GM12892 (cell line): ENCODE measurements at regions not wholly inside any gene's neighbourhood (a gene's known extent, or its start where the extent isn't known, plus 50 kb on each side); places are given as distances from the start of the nearest gene placed in this dataset.

Source experiments
- DNase-seq: peaks from one replicate; pipeline ENCODE4 v3.0.0; 2011; ENCODE audit not compliant: insufficient read length
- FAIRE-seq: peaks from 2 replicates; lab custom pipeline; 2011; peaks lifted over from hg19 to GRCh38; lab: Jason Lieb, UNC
- POLR2A ChIP-seq: IDR thresholded peaks from 2 replicates; pipeline ENCODE4 v1.6.1; 2011; ENCODE audit warnings: low read depth, low read length, control low read depth
- POLR2AphosphoS5 ChIP-seq: IDR thresholded peaks from 2 replicates; pipeline ENCODE4 v1.6.1; 2011; ENCODE audit warnings: low read depth, low read length, control low read depth
- TAF1 ChIP-seq: IDR thresholded peaks from 2 replicates; pipeline ENCODE4 v1.6.1; 2011; ENCODE audit warnings: low read depth, mild to moderate bottlenecking, control low read depth, low read length, borderline replicate concordance

DNA sequence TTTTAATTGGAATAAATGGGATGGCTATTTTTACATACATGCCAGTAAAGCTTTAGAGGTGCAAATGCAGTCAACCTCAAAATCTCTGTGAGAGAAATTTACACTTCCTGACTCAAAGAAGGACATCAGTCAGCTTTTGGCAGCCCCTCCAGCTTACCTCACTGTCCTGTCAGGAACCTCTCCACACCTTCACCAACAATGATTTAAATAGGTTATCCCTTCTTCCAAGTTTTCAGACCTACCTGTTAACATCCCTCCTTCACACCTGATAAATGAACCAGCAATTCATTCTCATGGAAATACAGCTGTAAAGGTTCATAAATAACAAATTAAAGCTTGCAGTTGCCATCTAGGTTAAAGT is 286.1 kb downstream of the SHOX2 start:
- DNase-seq (no peak), FAIRE-seq (no peak)
- TF ChIP-seq POLR2AphosphoS5 (no peak), TAF1 (no peak), POLR2A (no peak)

DNA sequence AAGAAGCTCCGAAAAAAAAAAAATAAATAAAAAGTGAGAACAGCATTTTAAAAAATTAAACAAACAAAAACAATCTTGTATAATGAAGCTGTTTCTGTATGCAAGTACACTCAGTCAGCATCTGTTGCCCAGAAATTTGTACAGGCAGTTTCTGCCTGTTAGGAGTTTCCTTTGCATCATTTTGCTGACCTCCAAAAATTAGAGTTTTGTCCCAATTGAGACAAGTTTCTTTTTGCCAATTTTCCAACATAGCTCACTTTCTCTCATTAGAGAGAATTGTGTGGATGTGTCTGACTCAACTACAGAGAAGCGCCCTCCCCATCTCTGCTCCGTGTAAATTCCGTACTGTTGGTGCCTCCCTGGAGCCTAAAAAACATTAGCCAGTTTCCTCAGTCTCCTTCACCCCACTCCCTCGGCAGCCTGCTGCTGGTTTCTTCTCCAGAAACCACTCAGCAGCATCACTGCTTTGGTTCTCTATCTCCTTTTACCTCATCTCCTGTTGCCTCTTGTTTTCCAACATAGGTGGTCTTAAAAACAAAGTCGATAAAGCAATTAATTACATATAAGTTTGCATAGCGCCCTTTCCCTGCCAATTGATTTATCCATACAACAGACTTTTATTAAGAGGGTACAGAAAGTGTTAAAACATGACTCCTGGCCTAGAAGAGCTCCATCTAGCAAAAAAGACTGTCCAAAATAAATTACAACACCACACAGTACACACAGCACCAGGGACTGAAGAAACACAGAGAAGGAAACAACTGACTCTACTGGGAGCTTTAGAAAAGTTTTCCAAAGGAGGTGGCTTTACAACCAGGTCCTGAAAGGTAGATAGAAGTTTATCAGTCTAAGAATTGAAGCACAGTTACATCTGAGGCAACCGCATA is 286.7 kb downstream of the SHOX2 start:
- FAIRE-seq (no peak), DNase-seq (no peak)
- no peak for TF ChIP-seq POLR2A
- TF ChIP-seq TAF1, result no peak
- TF ChIP-seq POLR2AphosphoS5, result no peak

DNA sequence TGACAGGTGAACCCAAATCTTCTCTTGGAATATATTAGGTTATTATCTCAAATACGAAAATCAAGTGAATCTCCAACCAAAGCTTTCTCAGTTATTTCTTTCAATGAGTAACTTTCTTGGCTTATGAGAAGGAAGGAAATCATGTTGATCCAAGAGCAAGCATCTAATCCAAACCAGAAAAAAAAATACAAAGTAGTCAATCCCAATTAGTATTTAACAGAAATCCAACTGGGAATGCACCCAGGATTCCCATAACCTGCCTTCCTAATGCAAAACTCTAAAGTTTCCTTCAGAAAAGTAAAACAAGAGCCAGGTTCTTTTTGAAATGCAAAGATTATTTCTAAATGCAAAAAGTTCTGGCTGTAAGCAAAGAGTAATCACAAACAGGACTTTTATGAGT is 289.3 kb downstream of the SHOX2 start:
- DNase-seq, result no peak
- TF ChIP-seq POLR2A (no peak), TAF1 (no peak), POLR2AphosphoS5 (no peak)
- no peak for FAIRE-seq

DNA sequence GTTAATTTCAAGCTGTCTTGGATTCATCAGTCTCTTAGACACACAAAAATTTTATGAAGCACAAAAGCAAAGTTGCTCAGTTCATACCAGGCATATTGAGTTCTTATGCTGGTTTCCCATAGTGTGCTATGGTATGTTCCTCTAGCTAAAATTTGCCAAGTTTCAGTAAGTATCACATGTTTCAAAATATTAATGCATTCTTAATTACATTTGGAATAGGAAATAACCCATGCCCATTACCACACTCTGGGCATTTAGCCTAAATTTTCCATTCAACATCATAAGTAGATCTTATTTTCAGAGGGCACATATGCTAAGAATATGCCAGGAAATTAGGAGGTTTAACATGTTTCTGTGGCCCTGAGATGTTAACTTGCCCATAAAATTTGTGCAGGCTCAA is 289.9 kb downstream of the SHOX2 start:
- DNase-seq, result no peak
- no peak for FAIRE-seq
- TF ChIP-seq POLR2A (no peak), TAF1 (no peak), POLR2AphosphoS5 (no peak)

DNA sequence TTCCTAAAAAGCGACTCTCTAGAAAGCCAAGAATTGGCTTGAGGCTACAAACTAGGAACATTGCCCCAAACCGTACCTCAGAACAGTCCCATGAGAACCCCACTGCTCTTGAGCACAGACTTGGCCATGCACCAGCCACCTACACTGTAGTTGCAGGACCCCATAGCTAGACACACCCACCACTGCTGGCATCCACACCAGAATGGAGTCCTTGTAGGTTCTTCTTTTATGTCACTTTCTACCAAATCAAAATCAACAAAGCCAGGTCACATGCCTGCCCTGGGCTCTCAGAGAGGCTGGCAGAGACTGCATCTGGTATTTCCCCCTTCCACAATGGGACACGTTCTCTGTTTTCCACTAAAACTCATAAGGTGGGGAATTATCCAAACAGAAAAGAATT is 290.5 kb downstream of the SHOX2 start:
- DNase-seq, result no peak
- TF ChIP-seq POLR2AphosphoS5 (no peak), POLR2A (no peak), TAF1 (no peak)
- no peak for FAIRE-seq

DNA sequence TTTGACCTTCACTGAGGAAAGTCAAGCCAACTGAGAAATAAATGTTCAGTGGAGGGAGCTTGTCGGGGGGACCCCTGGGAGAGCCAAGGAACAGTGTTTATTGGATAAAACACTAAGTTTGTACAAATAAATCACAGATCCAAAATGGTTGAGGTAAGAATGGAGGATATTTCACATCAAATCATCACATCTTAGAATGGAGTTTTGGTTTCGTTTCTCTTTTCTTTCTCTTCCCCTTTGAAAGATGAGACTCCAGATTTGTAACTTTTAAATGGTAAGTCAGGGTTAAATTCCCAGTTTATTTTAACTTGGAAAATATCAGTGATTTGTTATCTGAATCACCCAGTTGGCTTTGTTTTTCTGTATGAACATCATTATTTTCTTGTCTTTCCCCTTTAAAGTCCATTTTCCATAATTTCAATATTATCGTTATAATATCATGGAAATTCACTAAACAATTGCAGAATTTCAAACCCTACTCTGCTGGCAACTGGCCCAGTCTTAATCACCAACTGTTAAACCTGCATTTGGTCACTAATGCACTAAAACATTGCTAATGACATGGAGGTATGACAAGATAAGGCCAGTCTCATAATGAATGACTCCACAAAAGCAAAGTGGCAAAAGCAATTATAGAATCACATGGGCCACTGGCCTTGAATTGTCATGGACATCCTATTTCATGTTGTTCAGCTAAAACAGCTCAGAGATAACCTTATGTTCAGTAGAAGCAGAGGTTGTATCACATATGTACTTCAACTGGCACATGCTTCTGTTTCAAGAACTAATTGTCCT is 295.1 kb downstream of the SHOX2 start:
- no peak for DNase-seq
- FAIRE-seq, result no peak
- no peak for TF ChIP-seq POLR2A
- TF ChIP-seq TAF1, result no peak

DNA sequence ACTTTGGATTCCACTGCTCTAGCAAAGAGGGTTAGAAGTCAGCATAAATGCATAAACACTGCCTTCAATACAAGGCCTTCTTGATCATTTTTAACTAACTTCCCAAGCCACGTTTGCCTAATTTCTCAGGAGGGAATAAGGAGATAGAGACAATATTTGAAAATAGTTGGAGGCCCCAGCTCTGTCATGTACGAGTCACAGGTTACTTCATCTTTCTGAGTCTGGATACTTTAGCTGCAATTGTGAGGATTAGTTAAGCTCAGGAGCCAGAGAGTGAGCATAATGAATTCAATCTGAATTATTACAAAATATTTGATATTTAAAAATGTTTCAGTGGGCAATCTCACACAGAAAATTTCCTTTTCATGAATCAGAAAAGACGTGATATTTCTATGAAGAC is 298.9 kb downstream of the SHOX2 start:
- no peak for DNase-seq
- TF ChIP-seq TAF1, result no peak
- no peak for TF ChIP-seq POLR2AphosphoS5
- no peak for TF ChIP-seq POLR2A
- FAIRE-seq, result no peak

DNA sequence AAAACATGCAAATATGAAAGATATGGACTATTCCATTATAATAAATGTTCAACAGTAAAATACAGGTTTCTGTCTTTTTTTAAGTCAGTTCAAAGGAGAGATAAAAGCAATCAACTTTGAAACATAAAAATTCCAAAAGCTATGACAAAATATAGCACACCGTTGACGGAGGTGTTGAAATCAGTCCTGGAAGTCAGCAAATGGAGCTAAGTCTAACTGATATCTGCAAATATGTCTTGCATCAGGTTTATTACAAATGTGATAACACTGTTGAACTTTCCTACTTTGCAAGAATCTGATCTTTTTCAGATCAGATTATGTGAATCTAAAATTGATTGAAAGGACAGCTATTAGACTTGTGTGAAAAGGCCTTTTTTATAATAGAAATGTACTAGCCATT is 300.7 kb downstream of the SHOX2 start:
- TF ChIP-seq POLR2A, result no peak
- TF ChIP-seq TAF1, result no peak
- no peak for TF ChIP-seq POLR2AphosphoS5
- DNase-seq (no peak), FAIRE-seq (no peak)

DNA sequence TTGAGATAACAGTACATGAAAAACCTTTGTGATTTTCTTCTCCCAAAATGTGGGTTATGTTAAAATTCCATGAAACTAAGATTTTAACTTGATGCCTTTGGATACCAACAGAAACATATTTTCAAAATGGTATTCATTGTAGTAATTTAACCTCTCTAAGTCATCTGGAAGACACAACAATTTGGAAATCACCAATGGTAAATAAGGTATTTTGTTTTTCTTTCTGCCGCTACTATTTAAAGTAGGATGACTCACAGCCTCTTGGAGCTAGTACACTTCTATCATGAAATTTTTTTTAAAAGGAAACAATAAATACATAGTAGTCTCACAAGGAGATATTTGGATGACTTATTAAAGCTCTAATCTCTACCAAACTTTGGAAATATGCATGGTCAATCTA is 291.6 kb upstream of the VEPH1 start:
- FAIRE-seq (no peak), DNase-seq (no peak)
- no peak for TF ChIP-seq POLR2A
- TF ChIP-seq TAF1, result no peak
- TF ChIP-seq POLR2AphosphoS5, result no peak

DNA sequence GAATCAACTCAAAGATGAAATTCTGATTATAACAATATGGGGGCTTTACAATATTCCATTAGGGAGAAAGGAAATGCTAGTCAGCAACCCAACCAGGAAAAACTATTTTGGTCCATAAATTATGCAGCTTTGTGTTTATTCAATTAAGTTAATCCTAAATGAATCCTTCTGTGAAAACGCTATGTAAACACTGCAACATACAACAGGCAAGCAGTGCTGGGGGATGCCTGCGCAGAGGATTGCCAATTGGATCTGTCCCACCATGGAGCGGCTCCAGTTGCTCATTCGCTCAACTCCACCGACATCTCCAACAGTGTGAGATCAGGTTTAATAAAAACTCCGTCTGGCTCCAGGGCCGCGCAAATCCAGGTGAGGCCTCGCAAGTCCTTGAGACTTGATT is 290.5 kb upstream of the VEPH1 start:
- no peak for DNase-seq
- no peak for TF ChIP-seq POLR2AphosphoS5
- TF ChIP-seq TAF1, result no peak
- TF ChIP-seq POLR2A, result no peak
- no peak for FAIRE-seq

DNA sequence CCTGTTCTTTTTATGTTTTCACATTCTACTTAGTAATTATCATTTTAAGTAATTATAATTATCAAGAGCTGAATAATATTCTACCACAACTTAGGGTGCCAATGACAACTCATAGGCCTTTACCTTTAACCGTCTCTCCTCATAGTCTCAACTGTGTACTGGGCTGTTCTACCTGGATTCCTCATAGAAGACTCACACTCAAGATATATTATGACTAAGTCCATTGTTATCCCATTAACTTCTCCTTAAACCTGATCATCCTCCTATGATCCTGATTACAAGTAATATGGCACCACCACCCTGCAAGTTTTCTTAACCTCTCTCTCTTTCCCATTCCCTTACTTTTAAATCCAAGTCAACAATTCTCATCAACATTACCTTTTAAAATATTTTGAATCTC is 285.9 kb upstream of the VEPH1 start:
- FAIRE-seq, result no peak
- DNase-seq, result no peak
- TF ChIP-seq POLR2A (no peak), TAF1 (no peak), POLR2AphosphoS5 (no peak)
